WTC11 (cell line): ENCODE measurements at regions not wholly inside any gene's neighbourhood (a gene's known extent, or its start where the extent isn't known, plus 50 kb on each side); places are given as distances from the start of the nearest gene placed in this dataset.
"Not testable (repeated sequence)": the region's sequence is repeated elsewhere in the genome, so short reads cannot be mapped to it uniquely, and the experiment has no call there.

Experiments used
- ATAC-seq: fragments of 200-7000 bp; cut with Tn5 transposase; 2 replicates; pipeline ENCODE4 v1.10.0; 2021; ENCODE audit warnings: mild to moderate bottlenecking, moderate library complexity
- CTCF ChIA-PET: fragments of 300-600 bp; sonication (Branson Sonifier 250); formaldehyde crosslinking; loops from one replicate; lab custom pipeline; 2021; ENCODE audit warnings: antibody characterized with exemption; lab: Charles Lee
- POLR2A ChIA-PET: fragments of 350-600 bp; sonication (Branson Sonifier 250); formaldehyde crosslinking; loops from one replicate; lab custom pipeline; 2021; ENCODE audit warnings: antibody characterized with exemption; lab: Charles Lee
- DNase-seq: peaks from one replicate; pipeline ENCODE4 v3.0.0; 2021; ENCODE audit warnings: low spot score
- H3K27ac Mint-ChIP-seq: 2 replicates; pipeline ENCODE4 v1.8.0; 2021; ENCODE audit warnings: mixed read lengths
- H3K27me3 Mint-ChIP-seq: 2 replicates; pipeline ENCODE4 v1.8.0; 2021; ENCODE audit warnings: low read depth, mild to moderate bottlenecking, moderate library complexity, mixed read lengths
- H3K36me3 Mint-ChIP-seq: 2 replicates; pipeline ENCODE4 v1.8.0; 2021; ENCODE audit warnings: mixed read lengths
- H3K4me1 Mint-ChIP-seq: 2 replicates; pipeline ENCODE4 v1.8.0; 2022; ENCODE audit warnings: mixed read lengths
- H3K4me3 Mint-ChIP-seq: 2 replicates; pipeline ENCODE4 v1.8.0; 2021; ENCODE audit warnings: mild to moderate bottlenecking, moderate library complexity, mixed read lengths
- H3K9me3 Mint-ChIP-seq: 2 replicates; pipeline ENCODE4 v1.8.0; 2021; ENCODE audit warnings: mixed read lengths
- CREM ChIP-seq: sonication (generic); formaldehyde crosslinking; IDR thresholded peaks from 2 replicates; pipeline ENCODE4 v1.8.1; 2022; ENCODE audit warnings: mild to moderate bottlenecking, missing genetic modification reagents, moderate library complexity
- ELF4 ChIP-seq: sonication (generic); formaldehyde crosslinking; IDR thresholded peaks from 2 replicates; pipeline ENCODE4 v1.8.1; 2022; ENCODE audit warnings: low read depth, mild to moderate bottlenecking, moderate library complexity, missing genetic modification reagents
- FOXK1 ChIP-seq: sonication (generic); formaldehyde crosslinking; IDR thresholded peaks from 2 replicates; pipeline ENCODE4 v1.8.0; 2022; ENCODE audit warnings: mild to moderate bottlenecking, moderate library complexity, missing genetic modification reagents
- GABPB1 ChIP-seq: sonication (generic); formaldehyde crosslinking; IDR thresholded peaks from 2 replicates; pipeline ENCODE4 v1.8.1; 2023; ENCODE audit warnings: mild to moderate bottlenecking, missing genetic modification reagents
- NR3C1 ChIP-seq: sonication (generic); formaldehyde crosslinking; conservative IDR thresholded peaks from 2 replicates; pipeline ENCODE4 v1.8.1; 2023; ENCODE audit warnings: low read depth, mild to moderate bottlenecking, missing genetic modification reagents
- OVOL2 ChIP-seq: fragments of 250-450 bp; sonication (Bioruptor Pico); IDR thresholded peaks from 2 replicates; pipeline ENCODE4 v1.9.0; 2021; ENCODE audit warnings: mild to moderate bottlenecking, borderline replicate concordance
- TP53 ChIP-seq: sonication (generic); formaldehyde crosslinking; IDR thresholded peaks from 2 replicates; pipeline ENCODE4 v1.8.1; 2023; ENCODE audit warnings: mild to moderate bottlenecking, missing genetic modification reagents
- ZBTB21 ChIP-seq: sonication (generic); formaldehyde crosslinking; IDR thresholded peaks from 2 replicates; pipeline ENCODE4 v1.8.1; 2023; ENCODE audit warnings: mild to moderate bottlenecking, missing genetic modification reagents, borderline replicate concordance
- ZMAT4 ChIP-seq: fragments of 250-450 bp; sonication (Bioruptor Pico); IDR thresholded peaks from 2 replicates; pipeline ENCODE4 v1.9.0; 2021; ENCODE audit warnings: mild to moderate bottlenecking
- ZNF281 ChIP-seq: sonication (generic); formaldehyde crosslinking; IDR thresholded peaks from 2 replicates; pipeline ENCODE4 v1.8.0; 2023; ENCODE audit warnings: mild to moderate bottlenecking, missing genetic modification reagents
- ZNF423 ChIP-seq: fragments of 250-450 bp; sonication (Bioruptor Pico); IDR thresholded peaks from 2 replicates; pipeline ENCODE4 v2.1.2; 2022; ENCODE audit warnings: mild to moderate bottlenecking, moderate library complexity
- TF ChIP-seq, protein P1 (sequence below): sonication (generic); formaldehyde crosslinking; conservative IDR thresholded peaks from 2 replicates; pipeline ENCODE4 v1.8.1; 2022; ENCODE audit warnings: mild to moderate bottlenecking, missing genetic modification reagents
- TF ChIP-seq, protein P2 (sequence below): sonication (generic); formaldehyde crosslinking; IDR thresholded peaks from 2 replicates; pipeline ENCODE4 v1.8.0; 2022; ENCODE audit warnings: missing genetic modification reagents

DNA sequence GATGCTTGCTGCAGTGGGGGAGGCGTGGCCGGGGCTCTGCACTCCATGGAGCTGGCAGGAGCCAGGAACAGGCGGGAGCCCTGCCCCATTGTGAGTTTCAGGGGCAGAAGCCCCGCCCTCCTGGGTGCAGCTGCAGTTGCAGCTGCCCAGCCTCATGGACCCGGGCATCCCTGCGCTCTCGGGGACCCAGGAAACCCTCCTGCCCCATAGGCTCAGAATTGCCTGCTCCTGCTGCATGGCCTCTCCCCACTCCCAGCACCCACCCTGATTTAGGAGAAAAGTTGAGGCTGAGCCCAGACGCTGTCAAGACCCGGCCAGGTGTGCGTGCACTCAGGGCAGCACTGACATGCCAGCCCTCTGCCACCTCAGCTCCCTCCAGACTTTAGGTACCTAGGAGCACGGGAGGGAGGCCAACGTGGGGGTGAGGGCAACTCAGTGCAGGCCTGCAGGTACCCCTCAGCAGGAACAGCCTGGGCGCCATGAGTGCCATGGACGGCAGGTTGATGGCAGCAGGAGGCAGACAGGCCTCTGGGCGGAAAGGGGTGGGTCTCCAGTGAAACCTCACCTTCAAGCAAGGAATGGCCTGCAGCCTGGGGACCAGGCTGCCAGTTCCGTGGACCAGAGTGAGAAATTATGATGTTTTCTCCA is 67.2 kb upstream of the MAGEB2 start (continued):
- TF ChIP-seq, protein P1, sequence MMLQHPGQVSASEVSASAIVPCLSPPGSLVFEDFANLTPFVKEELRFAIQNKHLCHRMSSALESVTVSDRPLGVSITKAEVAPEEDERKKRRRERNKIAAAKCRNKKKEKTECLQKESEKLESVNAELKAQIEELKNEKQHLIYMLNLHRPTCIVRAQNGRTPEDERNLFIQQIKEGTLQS (CRISPR knock-in tag) = no peak
- TF ChIP-seq ZBTB21 (CRISPR knock-in tag) (no peak), GABPB1 (CRISPR knock-in tag) (no peak), OVOL2 (CRISPR knock-in tag) (no peak), ZNF281 (no peak), ZMAT4 (CRISPR knock-in tag) (no peak), TP53 (CRISPR knock-in tag) (no peak), CREM (CRISPR knock-in tag) (no peak)
- TF ChIP-seq, protein P2, sequence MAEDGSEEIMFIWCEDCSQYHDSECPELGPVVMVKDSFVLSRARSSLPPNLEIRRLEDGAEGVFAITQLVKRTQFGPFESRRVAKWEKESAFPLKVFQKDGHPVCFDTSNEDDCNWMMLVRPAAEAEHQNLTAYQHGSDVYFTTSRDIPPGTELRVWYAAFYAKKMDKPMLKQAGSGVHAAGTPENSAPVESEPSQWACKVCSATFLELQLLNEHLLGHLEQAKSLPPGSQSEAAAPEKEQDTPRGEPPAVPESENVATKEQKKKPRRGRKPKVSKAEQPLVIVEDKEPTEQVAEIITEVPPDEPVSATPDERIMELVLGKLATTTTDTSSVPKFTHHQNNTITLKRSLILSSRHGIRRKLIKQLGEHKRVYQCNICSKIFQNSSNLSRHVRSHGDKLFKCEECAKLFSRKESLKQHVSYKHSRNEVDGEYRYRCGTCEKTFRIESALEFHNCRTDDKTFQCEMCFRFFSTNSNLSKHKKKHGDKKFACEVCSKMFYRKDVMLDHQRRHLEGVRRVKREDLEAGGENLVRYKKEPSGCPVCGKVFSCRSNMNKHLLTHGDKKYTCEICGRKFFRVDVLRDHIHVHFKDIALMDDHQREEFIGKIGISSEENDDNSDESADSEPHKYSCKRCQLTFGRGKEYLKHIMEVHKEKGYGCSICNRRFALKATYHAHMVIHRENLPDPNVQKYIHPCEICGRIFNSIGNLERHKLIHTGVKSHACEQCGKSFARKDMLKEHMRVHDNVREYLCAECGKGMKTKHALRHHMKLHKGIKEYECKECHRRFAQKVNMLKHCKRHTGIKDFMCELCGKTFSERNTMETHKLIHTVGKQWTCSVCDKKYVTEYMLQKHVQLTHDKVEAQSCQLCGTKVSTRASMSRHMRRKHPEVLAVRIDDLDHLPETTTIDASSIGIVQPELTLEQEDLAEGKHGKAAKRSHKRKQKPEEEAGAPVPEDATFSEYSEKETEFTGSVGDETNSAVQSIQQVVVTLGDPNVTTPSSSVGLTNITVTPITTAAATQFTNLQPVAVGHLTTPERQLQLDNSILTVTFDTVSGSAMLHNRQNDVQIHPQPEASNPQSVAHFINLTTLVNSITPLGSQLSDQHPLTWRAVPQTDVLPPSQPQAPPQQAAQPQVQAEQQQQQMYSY (CRISPR knock-in tag) = no peak
- TF ChIP-seq, all 79 proteins: peak for 0

DNA sequence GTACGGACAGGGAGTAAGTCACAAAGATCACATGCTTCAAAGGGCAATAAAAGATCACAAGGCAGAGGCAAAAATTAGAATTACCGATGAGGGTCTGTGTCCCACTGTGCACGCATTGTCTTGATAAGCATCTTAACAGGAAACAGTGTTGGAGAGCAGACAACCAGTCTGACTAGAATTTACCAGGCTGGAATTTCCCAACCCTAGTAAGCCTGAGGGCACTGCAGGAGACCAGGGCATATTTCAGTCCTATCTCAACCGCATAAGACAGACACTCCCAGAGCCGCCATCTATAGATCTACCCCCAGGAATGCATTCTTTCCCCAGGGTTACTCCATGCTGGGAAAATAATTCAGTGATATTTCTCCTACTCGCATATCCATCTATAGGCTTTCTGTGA is 66.2 kb upstream of the MAGEB2 start:
- DNase-seq, ATAC-seq, H3K36me3 Mint-ChIP-seq, H3K27me3 Mint-ChIP-seq, H3K9me3 Mint-ChIP-seq, POLR2A ChIA-PET, H3K4me3 Mint-ChIP-seq, CTCF ChIA-PET, H3K27ac Mint-ChIP-seq: not testable (repeated sequence)
- peaks cover 28% of the 10 kb centered on the region for H3K4me1 Mint-ChIP-seq

DNA sequence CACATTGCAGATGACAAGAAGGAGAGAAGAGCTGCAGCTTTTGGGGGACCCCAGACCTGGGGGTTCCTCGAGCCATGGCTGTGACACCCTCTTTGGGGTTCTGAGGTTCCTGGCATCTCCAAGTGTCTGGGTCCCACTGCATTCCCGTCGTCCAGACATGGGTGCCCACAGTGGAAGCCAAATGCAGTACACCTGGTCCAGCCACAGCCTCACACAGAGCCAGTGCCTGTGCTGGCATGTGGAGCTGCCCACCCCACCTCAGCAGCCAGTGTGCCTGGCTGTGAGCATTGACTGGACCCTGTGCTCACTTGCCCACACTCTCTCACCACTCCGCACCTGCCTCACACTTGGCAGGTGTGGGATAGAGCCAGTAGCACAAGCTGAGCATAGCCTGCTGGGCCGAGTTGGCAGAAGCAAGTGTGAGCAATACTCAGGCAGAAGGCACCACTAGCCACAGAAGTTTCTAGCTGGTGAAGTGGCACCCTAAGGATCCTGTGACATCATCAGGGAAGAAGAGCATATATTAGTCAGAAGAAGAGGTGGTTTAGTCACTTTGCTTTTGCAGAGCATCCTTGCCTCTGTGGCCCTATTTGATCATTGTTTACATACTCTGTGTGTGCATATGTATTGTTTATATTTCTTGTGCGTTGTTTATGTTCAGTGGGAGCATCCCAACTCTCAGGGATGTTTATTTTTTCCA is 65.0 kb upstream of the MAGEB2 start:
- Mint-ChIP-seq H3K27ac (no peak overlapping the region), H3K9me3 (0 out of 2 replicates have a peak, but pooled peaks cover 1% of the 10 kb centered on the region), H3K36me3 (no peaks in the 10 kb centered on the region), H3K27me3 (no peaks in the 10 kb centered on the region), H3K4me3 (no peak overlapping the region), H3K4me1 (peaks cover 35% of the 10 kb centered on the region)
- ATAC-seq (no peak), DNase-seq (no peak)
- ChIA-PET POLR2A (no interaction called here), CTCF (no interaction called here)
- TF ChIP-seq ZNF423 (CRISPR knock-in tag) = no peak
- no peak for TF ChIP-seq FOXK1 (CRISPR knock-in tag)
- no peak for TF ChIP-seq ELF4 (CRISPR knock-in tag)
- TF ChIP-seq, protein P1 (CRISPR knock-in tag) = no peak
- TF ChIP-seq NR3C1 (CRISPR knock-in tag) = no peak
